Right cardiac atrium (tissue), 5 donors: ENCODE measurements at regions not wholly inside any gene's neighbourhood (a gene's known extent, or its start where the extent isn't known, plus 50 kb on each side); places are given as distances from the start of the nearest gene placed in this dataset.

Source experiments
- ATAC-seq, 2 donors: fragments of 200-7000 bp; cut with Tn5 transposase; one replicate each; pipeline versions ENCODE4 v1.8.0 to v1.9.1; 2020; ENCODE audit warnings: moderate library complexity in 2 of 2, mild to moderate bottlenecking in 1 of 2
- DNase-seq, 3 donors: peaks; one replicate each; pipeline ENCODE4 v3.0.0-alpha.2; 2020
- H3K27ac ChIP-seq: one replicate; pipeline ENCODE4 v1.5.1; 2013; ENCODE audit warnings: mild to moderate bottlenecking, low read length, control low read depth, moderate library complexity
- H3K27me3 ChIP-seq: one replicate; pipeline ENCODE4 v1.6.1; 2013; ENCODE audit not compliant: control insufficient read depth, insufficient read depth
- H3K4me1 ChIP-seq: one replicate; pipeline ENCODE4 v1.6.1; 2013; ENCODE audit warnings: low read length; ENCODE audit not compliant: control insufficient read depth, insufficient read depth
- H3K4me3 ChIP-seq: one replicate; pipeline ENCODE4 v1.5.1; 2013; ENCODE audit warnings: low read length, control low read depth
- H3K9me3 ChIP-seq: one replicate; pipeline ENCODE4 v1.6.1; 2013; ENCODE audit warnings: low read length; ENCODE audit not compliant: control insufficient read depth
- WGBS: extraction: QIAGEN DNeasy Blood & Tissue Kit; methylation state at CpG from one replicate; pipeline ENCODE4 v1.1.7; 2013; 5-methylcytosine and 5-hydroxymethylcytosine counted together
- intact Hi-C, 4 donors: fragments of 100-400 bp; cut with DNase I; formaldehyde crosslinking; loops; one replicate each; pipeline versions ENCODE4 v1.11.0 to v1.14.0; 2022 to 2023
- donor health status: healthy with polysubstance abuse.
- donor health status: DM: no; HTN: yes; CAD: no.
- donor health status: DM: no; HTN: no; CAD: no.
- donor health status: DM: no; HTN: yes; CAD: no; lungs with severe emphysema.
- donor health status: DM: yes; HTN: yes; CAD: no.

GRCh38 chr22:47337161-47337621, 574.7 kb downstream of the TBC1D22A start:
- H3K4me1 ChIP-seq, result no peaks in the 10 kb centered on the region
- peak overlapping the region; percentile 42 for H3K4me3 ChIP-seq
- intact Hi-C loops, result no loop called here
- H3K27me3 ChIP-seq, result no peaks in the 10 kb centered on the region
- WGBS, result 47% methylated on average over 8 of the region's 8 CpGs
- H3K9me3 ChIP-seq, result no peaks in the 10 kb centered on the region
- H3K27ac ChIP-seq, result no peak overlapping the region
- DNase-seq, result no peak
- ATAC-seq, result peak in 1 of 2 donors; percentile 80

GRCh38 chr22:47335958-47336357, 573.5 kb downstream of the TBC1D22A start:
- intact Hi-C loops, result no loop called here
- ATAC-seq, result no peak
- H3K4me1 ChIP-seq, result no peaks in the 10 kb centered on the region
- WGBS, result 89% methylated on average over 3 of the region's 3 CpGs
- H3K4me3 ChIP-seq, result no peak overlapping the region
- no peaks in the 10 kb centered on the region for H3K9me3 ChIP-seq
- no peaks in the 10 kb centered on the region for H3K27me3 ChIP-seq
- H3K27ac ChIP-seq, result no peak overlapping the region
- no peak for DNase-seq

DNA sequence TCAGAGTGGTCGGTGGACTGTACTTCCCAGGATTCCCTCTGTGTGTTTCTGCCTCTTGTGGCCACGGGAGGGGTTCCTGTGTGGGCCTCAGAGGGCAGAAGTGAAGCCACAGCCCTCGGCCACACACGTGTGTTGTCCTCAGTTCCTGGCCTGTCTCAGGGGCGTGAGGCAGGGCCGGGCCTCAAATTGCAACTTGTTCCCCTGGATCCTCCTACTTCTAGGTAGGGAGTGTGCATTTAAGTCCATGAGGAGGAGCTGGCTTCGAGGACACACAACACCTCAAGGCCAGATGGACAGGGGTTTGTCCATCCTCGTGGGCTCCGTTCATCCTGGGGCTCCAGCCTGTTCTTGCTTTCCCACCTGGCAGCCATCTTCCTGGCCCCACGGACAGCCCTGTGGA, 573.0 kb downstream of the TBC1D22A start:
- ATAC-seq (no peak), DNase-seq (no peak)
- H3K9me3 ChIP-seq, result no peaks in the 10 kb centered on the region
- H3K27me3 ChIP-seq, result no peaks in the 10 kb centered on the region
- intact Hi-C loops, result no loop called here
- no peak overlapping the region for H3K4me3 ChIP-seq
- H3K4me1 ChIP-seq, result no peaks in the 10 kb centered on the region
- WGBS, result 69% methylated on average over 10 of the region's 10 CpGs
- H3K27ac ChIP-seq, result no peak overlapping the region

- Histone ChIP-seq H3K4me3 (no peak overlapping the region), H3K4me1 (no peaks in the 10 kb centered on the region), H3K27me3 (no peaks in the 10 kb centered on the region), H3K9me3 (no peaks in the 10 kb centered on the region), H3K27ac (no peak overlapping the region)
- WGBS, result 77% methylated on average over 7 of the region's 7 CpGs
- DNase-seq, result no peak
- intact Hi-C loops, result no loop called here
- no peak for ATAC-seq
Measured at GRCh38 chr22:47334601-47335000, 572.2 kb downstream of the TBC1D22A start.

DNA sequence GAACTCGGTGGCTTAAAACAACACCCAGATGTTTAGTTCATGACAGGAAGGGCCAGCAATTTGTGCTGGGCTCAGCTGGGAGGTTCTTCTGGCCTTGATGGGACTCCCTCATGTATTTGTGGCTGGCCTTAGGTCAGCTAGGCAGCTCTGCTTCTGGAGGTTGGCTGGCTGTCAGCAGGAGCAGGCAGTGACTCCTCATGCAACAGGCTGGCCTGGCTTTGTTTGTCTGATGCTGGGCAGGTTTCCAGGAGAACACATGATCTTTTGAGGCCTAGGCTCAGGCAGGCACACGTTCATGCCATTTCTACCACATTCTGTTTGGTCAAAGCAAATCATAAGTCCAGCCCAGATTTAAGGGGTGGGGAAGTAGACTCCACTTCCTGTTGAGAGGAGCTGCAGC, 571.2 kb downstream of the TBC1D22A start:
- Histone ChIP-seq H3K4me3 (no peak overlapping the region), H3K27me3 (no peaks in the 10 kb centered on the region), H3K27ac (no peak overlapping the region), H3K4me1 (no peaks in the 10 kb centered on the region), H3K9me3 (no peaks in the 10 kb centered on the region)
- DNase-seq (no peak), ATAC-seq (no peak)
- WGBS, result 51% methylated on average over 2 of the region's 2 CpGs
- intact Hi-C loops, result no loop called here

GRCh38 chr22:47332246-47332980, 570.0 kb downstream of the TBC1D22A start:
- intact Hi-C loops, result no loop called here
- H3K9me3 ChIP-seq, result no peaks in the 10 kb centered on the region
- H3K27me3 ChIP-seq, result no peaks in the 10 kb centered on the region
- no peak overlapping the region for H3K4me3 ChIP-seq
- H3K27ac ChIP-seq, result no peak overlapping the region
- ATAC-seq, result no peak
- DNase-seq, result no peak
- WGBS, result 88% methylated on average over 14 of the region's 14 CpGs
- no peaks in the 10 kb centered on the region for H3K4me1 ChIP-seq

GRCh38 chr22:47331750-47332149, 569.3 kb downstream of the TBC1D22A start:
- no peak for ATAC-seq
- no peak for DNase-seq
- intact Hi-C loops, result no loop called here
- Histone ChIP-seq H3K9me3 (no peaks in the 10 kb centered on the region), H3K4me1 (no peaks in the 10 kb centered on the region), H3K27me3 (no peaks in the 10 kb centered on the region), H3K27ac (no peak overlapping the region), H3K4me3 (no peak overlapping the region)
- WGBS, result 87% methylated on average over 8 of the region's 8 CpGs

GRCh38 chr22:47329727-47330650, 567.5 kb downstream of the TBC1D22A start:
- intact Hi-C loops, result no loop called here
- WGBS, result 69% methylated on average over 18 of the region's 18 CpGs
- no peaks in the 10 kb centered on the region for H3K9me3 ChIP-seq
- no peak for ATAC-seq
- no peak for DNase-seq
- no peaks in the 10 kb centered on the region for H3K27me3 ChIP-seq
- H3K4me3 ChIP-seq, result no peak overlapping the region
- no peaks in the 10 kb centered on the region for H3K4me1 ChIP-seq
- H3K27ac ChIP-seq, result no peak overlapping the region

DNA sequence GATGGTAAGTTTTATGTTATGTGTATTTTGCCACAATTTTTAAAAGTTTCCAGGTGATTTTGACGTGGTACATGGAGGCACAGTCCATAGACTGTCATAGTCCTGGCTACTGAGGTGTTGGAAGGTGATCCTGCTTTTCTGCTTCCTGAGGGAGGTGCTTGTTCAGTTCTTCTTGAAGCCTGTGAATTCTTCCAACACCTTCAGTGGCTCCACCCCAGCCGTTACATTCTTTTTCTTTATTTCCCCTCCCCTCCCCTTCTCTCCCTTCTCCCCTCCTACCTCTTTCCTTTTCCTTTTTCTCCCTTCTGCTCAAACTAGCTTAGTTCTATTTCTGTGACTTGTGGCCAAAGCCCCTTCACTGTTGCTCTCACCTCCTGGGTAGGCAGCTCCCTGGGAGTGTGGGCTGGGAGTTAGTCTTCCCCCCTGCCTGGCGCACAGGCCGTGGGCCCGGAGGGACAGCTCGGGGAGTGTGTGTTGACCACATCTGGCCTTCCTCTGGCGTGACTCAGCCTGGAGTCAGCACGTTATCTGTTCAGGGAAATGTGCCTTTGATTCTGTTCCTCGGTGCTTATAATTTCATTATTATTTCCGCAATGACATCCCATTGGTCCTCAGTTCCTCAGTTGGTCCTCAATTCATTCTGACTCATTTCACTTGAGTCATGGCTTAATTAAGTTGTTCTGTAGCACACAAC, 566.2 kb downstream of the TBC1D22A start:
- WGBS, result 41% methylated on average over 10 of the region's 10 CpGs
- DNase-seq, result peak in 2 of 3 donors; percentile 63 to 73
- no peaks in the 10 kb centered on the region for H3K9me3 ChIP-seq
- H3K4me1 ChIP-seq, result no peaks in the 10 kb centered on the region
- ATAC-seq, result peak; percentile 74 to 91
- H3K27me3 ChIP-seq, result no peaks in the 10 kb centered on the region
- H3K4me3 ChIP-seq, result no peak overlapping the region
- intact Hi-C loops, result no loop called here
- H3K27ac ChIP-seq, result no peak overlapping the region

DNA sequence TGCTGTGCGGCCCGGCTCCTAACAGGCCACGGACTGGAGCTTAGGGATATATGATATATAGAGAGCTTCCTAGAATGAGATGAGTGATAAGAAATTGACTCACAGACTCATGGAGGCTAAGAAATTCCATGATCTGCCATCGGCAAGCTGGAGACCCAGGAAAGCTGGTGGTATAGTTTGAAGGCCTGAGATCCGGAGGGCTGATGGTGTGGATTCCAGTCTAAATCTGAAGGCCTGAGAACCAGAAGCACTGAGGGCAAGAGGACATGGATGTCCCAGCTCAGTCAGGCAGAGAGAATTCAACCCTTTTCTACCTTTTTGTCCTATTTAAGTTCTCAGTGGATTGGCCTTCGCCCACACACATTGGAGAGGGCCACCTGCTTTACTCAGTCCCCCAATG, 564.8 kb downstream of the TBC1D22A start:
- 92% methylated on average over 6 of the region's 6 CpGs for WGBS
- intact Hi-C loops, result no loop called here
- Histone ChIP-seq H3K27ac (no peak overlapping the region), H3K4me1 (no peaks in the 10 kb centered on the region), H3K27me3 (no peaks in the 10 kb centered on the region), H3K4me3 (no peak overlapping the region), H3K9me3 (no peaks in the 10 kb centered on the region)
- DNase-seq (no peak), ATAC-seq (no peak)

DNA sequence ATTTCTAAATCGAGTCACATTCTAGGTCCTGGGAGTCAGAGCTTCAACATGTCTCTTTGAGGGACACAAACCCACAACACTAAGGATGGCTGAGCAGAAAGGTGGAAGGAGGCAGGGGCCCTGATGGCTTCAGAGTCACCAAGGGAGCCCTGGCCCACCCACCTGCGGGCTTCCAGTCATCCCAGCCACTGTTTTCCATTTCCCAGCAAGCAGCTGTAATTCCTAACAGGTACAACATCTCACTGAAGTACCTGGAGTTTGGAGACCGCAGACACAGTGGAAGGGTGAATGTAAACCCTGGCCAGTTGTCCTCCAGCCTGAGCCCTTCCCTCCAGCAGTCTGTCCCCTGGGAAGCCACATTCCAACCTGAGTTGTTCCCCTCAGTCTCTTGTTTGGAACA, 562.8 kb downstream of the TBC1D22A start:
- intact Hi-C loops, result no loop called here
- no peak for ATAC-seq

More for the DNA sequence above, 562.8 kb downstream of the TBC1D22A start:
- Histone ChIP-seq H3K4me1 (no peaks in the 10 kb centered on the region), H3K27me3 (no peaks in the 10 kb centered on the region), H3K9me3 (no peaks in the 10 kb centered on the region), H3K4me3 (no peak overlapping the region), H3K27ac (no peak overlapping the region)
- no peak for DNase-seq
- WGBS, result 79% methylated on average over 3 of the region's 3 CpGs
